CD4-positive, alpha-beta T cell treated with Interleukin-21 for 1 hour (primary cell): ENCODE measurements at regions not wholly inside any gene's neighbourhood (a gene's known extent, or its start where the extent isn't known, plus 50 kb on each side); places are given as distances from the start of the nearest gene placed in this dataset.

Experiments
- DNase-seq: peaks from one replicate; pipeline ENCODE4 v3.0.0-alpha.2; 2020

GRCh38 chr9:23194281-23194680 lies 631.8 kb downstream of the ELAVL2 start:
- no peak for DNase-seq

GRCh38 chr9:23215688-23216087 lies 610.4 kb downstream of the ELAVL2 start:
- DNase-seq = no peak

DNA sequence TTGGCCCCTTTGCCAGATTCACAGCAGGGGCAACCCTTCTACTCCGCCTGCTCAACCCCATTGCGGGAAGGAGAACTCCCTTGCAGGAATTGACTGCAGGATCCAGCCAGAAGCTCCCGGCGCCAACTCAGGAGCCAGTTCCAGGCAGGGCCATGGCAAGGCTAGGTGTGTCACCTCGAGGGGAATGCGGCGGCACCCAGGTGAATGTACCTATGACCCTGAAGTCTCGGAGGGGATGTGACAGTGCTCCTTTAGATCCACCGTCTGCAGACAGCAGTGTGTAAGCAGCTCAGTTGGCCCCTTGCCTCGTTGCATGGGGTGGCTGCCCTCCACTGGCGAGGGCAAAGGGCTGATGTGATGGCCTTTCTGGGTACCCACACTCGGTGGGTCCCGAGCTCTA lies 606.6 kb downstream of the ELAVL2 start:
- DNase-seq = no peak

GRCh38 chr9:23220171-23220570 lies 605.9 kb downstream of the ELAVL2 start:
- DNase-seq = no peak

GRCh38 chr9:23220957-23221356 lies 605.1 kb downstream of the ELAVL2 start:
- DNase-seq = no peak

GRCh38 chr9:23229890-23230317 lies 596.1 kb downstream of the ELAVL2 start:
- DNase-seq = no peak

- no peak for DNase-seq
These were observed 593.2 kb downstream of the ELAVL2 start for GRCh38 chr9:23232831-23233230.

DNA sequence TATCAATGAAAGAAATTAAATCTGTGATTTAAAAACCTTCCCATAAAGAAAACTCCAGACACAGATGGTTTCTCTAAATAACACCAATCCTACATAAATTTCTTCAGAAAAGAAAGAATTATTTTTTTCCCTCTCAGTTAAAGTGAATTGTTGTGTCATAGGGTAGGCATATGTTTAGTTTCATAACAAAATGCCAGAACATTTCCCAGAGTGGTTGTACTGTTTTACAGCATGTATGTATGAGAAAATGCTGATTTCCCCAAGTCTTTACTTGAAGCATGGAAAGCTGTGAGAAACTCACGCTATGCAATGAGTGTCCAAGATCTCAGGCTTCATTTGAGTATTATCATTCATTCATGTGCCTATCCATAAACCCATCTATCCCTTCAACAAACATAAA lies 582.5 kb downstream of the ELAVL2 start:
- DNase-seq = no peak

DNA sequence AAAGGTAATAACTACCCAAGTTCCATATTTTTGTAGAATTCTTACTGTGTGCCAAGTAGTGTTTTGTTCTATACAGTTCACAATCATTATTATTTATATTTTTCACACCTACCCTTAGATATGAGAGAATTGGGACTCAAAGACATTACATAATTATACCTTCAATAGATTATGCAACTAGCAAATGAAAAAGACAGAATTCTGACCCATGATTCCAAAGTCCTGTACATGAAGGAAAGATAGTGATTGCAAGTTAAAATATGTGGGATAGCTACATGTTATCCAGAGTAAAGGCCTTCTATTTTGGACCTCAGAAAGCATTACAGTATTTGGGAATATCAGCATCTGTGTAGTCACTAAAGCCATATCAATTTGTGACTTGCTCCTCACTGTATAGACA lies 581.0 kb downstream of the ELAVL2 start:
- no peak for DNase-seq

DNA sequence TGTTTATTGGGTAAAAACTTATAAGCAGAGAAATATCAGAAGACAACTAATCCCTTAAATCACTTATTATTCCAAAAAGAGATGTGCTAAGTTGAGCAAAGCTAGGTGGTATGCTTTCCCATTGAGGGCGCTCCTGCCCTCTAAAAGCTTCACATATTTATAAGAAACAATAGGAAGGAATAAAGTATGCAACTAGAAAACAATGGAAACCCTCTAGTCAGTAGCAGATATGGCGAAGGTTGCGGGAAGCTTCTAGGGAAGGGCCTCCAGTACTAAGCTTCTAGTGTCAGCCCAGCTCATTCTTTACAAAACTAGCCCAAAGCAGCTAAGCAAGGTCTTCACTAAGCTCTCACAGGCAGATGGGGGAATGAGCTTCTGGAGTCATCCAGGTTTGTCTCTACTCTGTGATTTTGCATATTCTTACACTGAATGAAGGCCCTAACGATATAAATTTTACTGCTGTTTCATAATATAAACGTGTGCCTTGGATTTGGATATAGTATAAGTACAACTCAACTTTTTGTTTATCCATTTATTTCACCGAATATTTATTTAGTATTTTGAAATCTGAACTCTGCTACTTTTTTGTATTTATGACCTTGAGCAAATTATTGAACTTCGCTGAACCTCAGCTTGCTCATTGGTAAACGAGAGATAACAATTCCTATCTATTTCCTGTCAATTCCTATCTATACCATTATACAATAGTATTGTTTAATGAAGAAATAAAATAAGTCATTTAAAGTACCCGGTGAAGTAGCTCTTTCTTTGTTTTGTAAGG lies 571.4 kb downstream of the ELAVL2 start:
- DNase-seq = no peak

DNA sequence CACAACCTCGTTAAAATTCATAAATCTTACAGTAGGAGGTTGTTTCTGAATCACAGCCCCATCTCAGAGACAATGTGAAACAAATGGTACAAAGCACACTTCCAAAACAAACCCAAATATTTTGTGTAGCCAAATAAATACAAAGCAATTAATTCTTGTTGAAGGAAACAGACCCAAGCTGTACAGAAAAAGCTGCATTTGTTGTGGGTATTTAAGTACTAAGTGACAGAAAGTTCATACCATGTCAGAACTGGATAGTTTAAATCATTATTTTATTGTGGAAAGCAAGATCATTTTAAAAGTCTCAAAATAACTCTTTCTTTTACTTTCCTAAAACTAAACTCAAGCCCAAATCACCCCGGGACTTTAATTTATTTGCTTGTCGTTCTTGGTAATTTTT lies 570.7 kb downstream of the ELAVL2 start:
- no peak for DNase-seq

DNA sequence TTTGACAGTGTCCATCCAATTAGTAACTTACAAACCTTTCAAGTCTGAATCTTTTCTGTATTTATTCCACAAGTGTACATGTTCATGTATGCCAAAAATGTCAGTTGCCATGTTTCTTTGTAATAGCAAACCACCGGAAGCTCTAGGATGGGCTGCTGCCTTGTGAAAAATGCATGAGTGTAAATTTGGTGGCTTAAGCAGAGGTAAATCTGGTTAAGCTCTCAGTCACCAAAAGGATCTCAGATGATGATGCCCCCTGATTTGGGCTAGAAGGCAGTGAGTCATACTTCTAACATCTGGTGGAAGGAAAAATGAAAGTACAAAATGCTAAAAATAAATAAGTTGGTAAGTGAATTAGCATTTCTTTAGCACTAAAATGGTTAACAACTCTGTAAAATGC lies 567.5 kb downstream of the ELAVL2 start:
- DNase-seq = no peak

GRCh38 chr9:23278561-23278960 lies 547.5 kb downstream of the ELAVL2 start:
- no peak for DNase-seq

DNA sequence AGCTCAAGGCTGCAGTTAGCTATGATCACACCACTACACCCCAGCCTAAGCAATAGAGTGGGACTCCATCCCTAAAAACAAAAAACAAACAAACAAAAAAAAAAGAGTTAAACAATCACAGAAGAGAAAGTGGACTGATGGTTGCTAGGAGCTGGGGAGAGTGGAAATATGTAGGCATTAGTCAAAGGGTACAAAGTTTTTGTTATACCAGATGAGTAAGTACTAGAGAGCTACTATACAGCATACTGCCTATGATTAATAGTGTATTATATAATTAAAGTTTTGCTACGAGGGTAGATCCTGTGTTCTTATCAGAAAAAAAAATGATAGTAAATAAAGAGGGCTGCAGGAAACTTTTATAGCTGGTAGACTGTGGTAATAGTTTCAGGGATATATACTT lies 538.6 kb downstream of the ELAVL2 start:
- DNase-seq = no peak

DNA sequence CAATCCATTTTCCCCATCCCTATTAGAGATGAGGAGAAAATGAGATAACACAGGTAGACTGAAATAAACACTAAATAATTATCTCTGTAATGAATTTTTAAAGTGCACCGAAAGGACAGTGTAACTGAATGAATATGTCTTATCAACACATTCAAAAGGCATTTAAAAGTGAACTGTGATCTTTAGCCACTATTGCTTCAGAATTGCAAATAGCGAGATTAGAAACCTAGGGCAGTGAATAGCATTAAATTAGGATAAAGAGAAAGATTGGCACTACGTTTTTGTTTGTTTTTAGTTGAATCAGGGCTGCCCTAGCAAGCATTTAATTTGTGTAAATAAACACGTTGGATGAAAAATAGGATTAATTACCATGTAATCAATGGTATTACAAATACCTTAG lies 537.5 kb downstream of the ELAVL2 start:
- DNase-seq = no peak

GRCh38 chr9:23290973-23291372 lies 535.1 kb downstream of the ELAVL2 start:
- no peak for DNase-seq

GRCh38 chr9:23302281-23302680 lies 523.8 kb downstream of the ELAVL2 start:
- DNase-seq = no peak

- no peak for DNase-seq
These were observed 519.3 kb downstream of the ELAVL2 start for GRCh38 chr9:23306731-23307130.

DNA sequence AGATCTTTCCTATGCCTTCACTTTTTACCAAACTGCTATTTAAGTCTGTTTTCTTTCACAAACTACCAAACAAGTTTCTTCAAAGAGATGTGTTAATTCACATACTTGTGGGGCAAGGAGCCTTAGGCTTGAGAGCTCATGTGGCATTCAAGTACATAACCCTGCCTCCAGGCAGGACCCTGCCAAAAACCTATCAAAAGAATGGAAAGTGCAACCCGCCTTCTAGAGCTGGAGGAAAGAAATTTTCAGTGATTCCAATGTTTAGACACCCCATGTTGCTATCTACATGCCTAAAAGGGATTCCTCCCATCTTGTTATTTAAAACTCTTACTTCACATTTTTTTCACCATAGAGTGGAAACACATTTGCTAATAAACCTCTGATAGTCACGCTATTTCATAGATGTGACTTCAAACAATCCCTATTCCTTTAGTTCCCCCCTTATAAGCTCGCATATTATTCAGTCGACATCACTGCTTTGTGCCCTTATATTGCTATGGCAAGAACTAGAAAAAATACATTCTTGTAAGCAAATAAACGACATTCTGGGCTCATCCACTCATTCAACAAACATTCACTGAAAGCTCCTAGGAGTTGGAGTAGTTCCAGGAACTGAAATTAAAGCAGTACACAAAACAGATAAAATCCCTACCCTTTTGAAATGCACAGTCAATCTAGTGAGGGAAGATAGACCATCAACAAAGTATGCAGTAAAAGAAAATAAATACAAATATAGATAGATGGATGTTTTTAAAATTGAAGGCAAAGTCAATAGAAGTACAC lies 518.1 kb downstream of the ELAVL2 start:
- no peak for DNase-seq

DNA sequence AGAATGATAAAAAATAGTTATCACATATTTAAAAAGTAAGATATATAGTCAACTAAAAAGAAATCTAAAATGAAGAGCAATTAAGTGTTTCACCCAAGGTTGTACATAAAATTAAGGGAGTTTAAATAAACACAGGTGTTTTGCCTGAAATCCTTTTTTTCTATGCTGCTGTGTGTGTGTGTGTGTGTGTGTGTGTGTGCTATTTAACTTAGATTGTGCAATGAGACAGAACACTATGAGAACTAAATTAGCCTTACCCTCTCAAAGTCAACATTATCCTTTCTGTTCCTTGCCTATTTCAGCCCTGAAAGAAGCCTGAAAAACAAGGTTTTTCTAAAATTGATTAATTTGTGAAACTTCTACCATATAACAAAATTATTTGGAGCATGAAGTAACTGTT lies 516.2 kb downstream of the ELAVL2 start:
- DNase-seq = no peak

- DNase-seq = no peak
These were observed 511.8 kb downstream of the ELAVL2 start for GRCh38 chr9:23314247-23314646.

DNA sequence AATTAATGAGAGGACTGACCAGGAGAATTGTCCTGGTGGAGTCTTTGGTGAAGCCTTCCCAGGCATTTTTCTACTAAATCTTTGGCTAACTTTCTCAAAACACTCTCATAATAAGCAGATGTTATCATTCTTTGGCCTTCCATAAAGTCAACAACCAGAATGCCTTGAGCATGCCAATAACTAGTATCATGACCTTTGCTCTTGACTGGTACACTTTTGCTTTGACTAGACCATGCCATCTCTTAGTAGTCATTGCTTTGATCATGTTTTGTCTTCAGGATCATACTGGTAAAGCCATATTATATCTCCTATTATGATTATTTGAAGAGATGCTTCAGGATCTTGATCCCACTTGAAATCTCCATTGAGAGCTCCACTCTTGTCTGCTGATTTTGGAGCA lies 506.9 kb downstream of the ELAVL2 start:
- DNase-seq = no peak

DNA sequence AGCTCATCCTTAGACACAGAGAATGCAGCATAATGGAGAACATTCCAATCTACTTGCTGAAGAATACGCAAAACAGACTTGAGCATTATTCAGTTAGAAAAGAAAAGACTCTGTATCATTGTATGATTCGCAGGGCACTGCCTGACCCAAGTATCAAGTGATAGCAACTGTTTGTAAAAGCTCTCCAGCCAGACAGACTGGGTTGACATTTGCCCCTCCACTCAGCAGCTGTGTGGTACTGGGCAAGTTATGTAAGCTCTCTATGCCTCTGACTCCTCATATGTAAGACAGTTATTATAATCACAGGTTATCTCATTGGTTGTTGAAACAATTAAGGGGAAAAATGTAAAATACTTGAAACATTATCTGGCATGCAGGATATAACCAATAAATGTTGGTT lies 505.0 kb downstream of the ELAVL2 start:
- no peak for DNase-seq

- no peak for DNase-seq
These were observed 503.6 kb downstream of the ELAVL2 start for GRCh38 chr9:23322392-23322791.

- DNase-seq = no peak
These were observed 501.5 kb downstream of the ELAVL2 start for GRCh38 chr9:23324511-23324910.
